HEK293 (cell line): ENCODE measurements at regions not wholly inside any gene's neighbourhood (a gene's known extent, or its start where the extent isn't known, plus 50 kb on each side); places are given as distances from the start of the nearest gene placed in this dataset.

Experiments
- CTCF ChIA-PET: fragments of 350-600 bp; formaldehyde crosslinking; extraction: SDS; loops from one replicate; lab custom pipeline; 2021; ENCODE audit warnings: antibody characterized with exemption; lab: Yijun Ruan, JAX
- POLR2A ChIA-PET: fragments of 300-600 bp; formaldehyde crosslinking; extraction: SDS; loops from one replicate; lab custom pipeline; 2020; ENCODE audit warnings: antibody characterized with exemption, inconsistent platforms; lab: Yijun Ruan, JAX
- H3K27ac ChIP-seq: fragments of 200-500 bp; sonication (Bioruptor generic); 2 replicates; pipeline ENCODE4 v1.5.1; 2014; ENCODE audit warnings: low read depth, low read length, control low read depth, inconsistent platforms; ENCODE audit errors: extremely low read depth
- H3K36me3 ChIP-seq, 2 experiments: fragments of 200-500 bp in 1 of 2; sonication (Bioruptor generic) in 1 of 2; 1 replicate in 1 of 2; 2 replicates in 1 of 2; pipeline ENCODE4 v1.5.1; 2014 to 2017; ENCODE audit warnings: inconsistent platforms in 2 of 2, low read length in 2 of 2; ENCODE audit not compliant: control insufficient read depth in 2 of 2, insufficient read depth in 1 of 2
- H3K4me1 ChIP-seq: fragments of 200-500 bp; sonication (Bioruptor generic); 2 replicates; pipeline ENCODE4 v1.5.1; 2014; ENCODE audit warnings: mild to moderate bottlenecking, low read length, inconsistent platforms; ENCODE audit not compliant: control insufficient read depth, insufficient read depth
- H3K4me3 ChIP-seq: 2 replicates; pipeline ENCODE4 v1.5.1; 2011; ENCODE audit warnings: low read depth, mild to moderate bottlenecking, control low read depth, low read length, moderate library complexity
- H3K9me3 ChIP-seq: fragments of 200-500 bp; sonication (Bioruptor generic); 2 replicates; pipeline ENCODE4 v1.5.1; 2014; ENCODE audit warnings: low read depth, low read length, inconsistent platforms; ENCODE audit not compliant: control insufficient read depth, insufficient read depth
- AEBP2 ChIP-seq: fragments of 450-650 bp; formaldehyde crosslinking; IDR thresholded peaks from 2 replicates; pipeline ENCODE4 v1.5.1; 2016; ENCODE audit warnings: missing biosample characterization, missing genetic modification characterization, borderline replicate concordance
- GLIS1 ChIP-seq: fragments of 450-650 bp; formaldehyde crosslinking; IDR thresholded peaks from 2 replicates; pipeline ENCODE4 v1.5.1; 2016; ENCODE audit warnings: missing biosample characterization, missing genetic modification characterization
- GLIS2 ChIP-seq: fragments of 450-650 bp; formaldehyde crosslinking; IDR thresholded peaks from 2 replicates; pipeline ENCODE4 v1.5.1; 2016; ENCODE audit warnings: missing biosample characterization, missing genetic modification characterization
- IKZF3 ChIP-seq: fragments of 450-650 bp; IDR thresholded peaks from 2 replicates; pipeline ENCODE4 v1.5.0; 2018; ENCODE audit warnings: missing biosample characterization, mild to moderate bottlenecking, missing genetic modification characterization, moderate library complexity
- PRDM4 ChIP-seq: fragments of 450-650 bp; formaldehyde crosslinking; IDR thresholded peaks from 2 replicates; pipeline ENCODE4 v1.5.1; 2017; ENCODE audit warnings: missing biosample characterization, missing genetic modification characterization
- RBAK ChIP-seq: fragments of 450-650 bp; formaldehyde crosslinking; IDR thresholded peaks from 2 replicates; pipeline ENCODE4 v1.5.1; 2016; ENCODE audit warnings: missing biosample characterization, missing genetic modification characterization
- REPIN1 ChIP-seq: fragments of 450-650 bp; formaldehyde crosslinking; IDR thresholded peaks from 2 replicates; pipeline ENCODE4 v1.5.1; 2017; ENCODE audit warnings: missing biosample characterization, missing genetic modification characterization, low read depth
- SP7 ChIP-seq: fragments of 450-650 bp; formaldehyde crosslinking; IDR thresholded peaks from 2 replicates; pipeline ENCODE4 v1.5.1; 2016; ENCODE audit warnings: missing biosample characterization, missing genetic modification characterization
- ZBTB17 ChIP-seq: fragments of 450-650 bp; formaldehyde crosslinking; IDR thresholded peaks from 2 replicates; pipeline ENCODE4 v1.5.1; 2016; ENCODE audit warnings: missing biosample characterization, missing genetic modification characterization
- ZBTB20 ChIP-seq: fragments of 450-650 bp; formaldehyde crosslinking; IDR thresholded peaks from 2 replicates; pipeline ENCODE4 v1.5.1; 2016; ENCODE audit warnings: missing biosample characterization, missing genetic modification characterization
- ZBTB6 ChIP-seq: fragments of 450-650 bp; formaldehyde crosslinking; IDR thresholded peaks from 2 replicates; pipeline ENCODE4 v1.5.1; 2017; ENCODE audit warnings: missing biosample characterization, missing genetic modification characterization
- ZEB2 ChIP-seq: fragments of 450-650 bp; formaldehyde crosslinking; IDR thresholded peaks from 2 replicates; pipeline ENCODE4 v1.5.1; 2016; ENCODE audit warnings: missing biosample characterization, missing genetic modification characterization
- ZNF146 ChIP-seq: fragments of 450-650 bp; formaldehyde crosslinking; IDR thresholded peaks from 2 replicates; pipeline ENCODE4 v1.5.1; 2016; ENCODE audit warnings: missing biosample characterization, missing genetic modification characterization
- ZNF174 ChIP-seq: fragments of 450-650 bp; formaldehyde crosslinking; IDR thresholded peaks from 2 replicates; pipeline ENCODE4 v1.5.0; 2017; ENCODE audit warnings: missing biosample characterization, mild to moderate bottlenecking, missing genetic modification characterization
- ZNF184 ChIP-seq: fragments of 450-650 bp; IDR thresholded peaks from 2 replicates; pipeline ENCODE4 v1.5.1; 2018; ENCODE audit warnings: missing biosample characterization, mild to moderate bottlenecking, missing genetic modification characterization
- ZNF23 ChIP-seq: fragments of 450-650 bp; formaldehyde crosslinking; IDR thresholded peaks from 2 replicates; pipeline ENCODE4 v1.5.1; 2016; ENCODE audit warnings: missing biosample characterization, missing genetic modification characterization, borderline replicate concordance
- ZNF341 ChIP-seq: fragments of 450-650 bp; formaldehyde crosslinking; IDR thresholded peaks from 2 replicates; pipeline ENCODE4; 2016; ENCODE audit warnings: low read depth, missing biosample characterization, missing genetic modification characterization
- ZNF366 ChIP-seq: fragments of 450-650 bp; formaldehyde crosslinking; conservative IDR thresholded peaks from 2 replicates; pipeline ENCODE4 v1.5.1; 2016; ENCODE audit warnings: missing biosample characterization, missing genetic modification characterization
- ZNF394 ChIP-seq: fragments of 450-650 bp; formaldehyde crosslinking; IDR thresholded peaks from 2 replicates; pipeline ENCODE4 v1.5.1; 2016; ENCODE audit warnings: missing biosample characterization, missing genetic modification characterization, mild to moderate bottlenecking, moderate library complexity, borderline replicate concordance
- ZNF514 ChIP-seq: fragments of 450-650 bp; formaldehyde crosslinking; IDR thresholded peaks from 2 replicates; pipeline ENCODE4 v1.5.1; 2016; ENCODE audit warnings: missing biosample characterization, missing genetic modification characterization
- ZNF544 ChIP-seq: fragments of 450-650 bp; formaldehyde crosslinking; IDR thresholded peaks from 2 replicates; pipeline ENCODE4 v1.5.0; 2017; ENCODE audit warnings: missing biosample characterization, missing genetic modification characterization
- ZNF585B ChIP-seq: fragments of 450-650 bp; formaldehyde crosslinking; IDR thresholded peaks from 2 replicates; pipeline ENCODE4 v1.5.1; 2016; ENCODE audit warnings: missing biosample characterization, missing genetic modification characterization
- ZNF600 ChIP-seq: fragments of 450-650 bp; formaldehyde crosslinking; IDR thresholded peaks from 2 replicates; pipeline ENCODE4 v1.5.1; 2016; ENCODE audit warnings: missing biosample characterization, missing genetic modification characterization
- ZNF624 ChIP-seq: fragments of 450-650 bp; formaldehyde crosslinking; IDR thresholded peaks from 2 replicates; pipeline ENCODE4 v1.5.1; 2017; ENCODE audit warnings: missing biosample characterization, missing genetic modification characterization
- ZSCAN23 ChIP-seq: fragments of 450-650 bp; formaldehyde crosslinking; IDR thresholded peaks from 2 replicates; pipeline ENCODE4 v1.5.1; 2016; ENCODE audit warnings: missing biosample characterization, missing genetic modification characterization

GRCh38 chr1:47686731-47687630 is 249.1 kb downstream of the FOXD2 start (continued):
- TF ChIP-seq ZNF23: no peak
- TF ChIP-seq ZSCAN23 (tag by site-specific recombination): no peak
- TF ChIP-seq GLIS1 (tag by site-specific recombination): no peak
- TF ChIP-seq ZEB2 (tag by site-specific recombination): no peak
- TF ChIP-seq ZNF544 (tag by site-specific recombination): no peak
- 0 out of 2 replicates have a peak, but pooled peaks have one; percentile 13 for TF ChIP-seq ZNF366 (tag by site-specific recombination)

GRCh38 chr1:47687631-47688460 is 250.0 kb downstream of the FOXD2 start:
- Histone ChIP-seq H3K36me3 (no peaks in the 10 kb centered on the region), H3K4me3 (no peak overlapping the region), H3K27ac (peak overlapping the region; percentile 37; the same call in 1 of the 2 replicates), H3K9me3 (no peaks in the 10 kb centered on the region), H3K4me1 (peaks cover 33% of the 10 kb centered on the region)
- ChIA-PET POLR2A (no interaction called here), CTCF (interaction anchor here (0.6 to 1.5 kb wide), 3 partner anchors 14 to 27 kb away, joined by 3 to 5 read pairs (median 4); no protein-coding TSS in a partner anchor)
- no peak for TF ChIP-seq ZNF585B (tag by site-specific recombination)
- no peak for TF ChIP-seq IKZF3
- no peak for TF ChIP-seq ZNF146
- peak; percentile 21; the same call in 1 of the 2 replicates for TF ChIP-seq ZNF600 (tag by site-specific recombination)
- 0 out of 2 replicates have a peak, but pooled peaks have one; percentile 28 for TF ChIP-seq GLIS2 (tag by site-specific recombination)
- TF ChIP-seq ZBTB20 (tag by site-specific recombination): peak; percentile 21; the same call in 1 of the 2 replicates
- TF ChIP-seq ZNF394: no peak
- TF ChIP-seq ZNF624 (tag by site-specific recombination): no peak
- peak; percentile 26; the same call in 1 of the 2 replicates for TF ChIP-seq ZNF341
- no peak for TF ChIP-seq ZNF174

- Histone ChIP-seq H3K27ac (no peak overlapping the region), H3K4me3 (no peak overlapping the region), H3K9me3 (no peaks in the 10 kb centered on the region), H3K4me1 (peaks cover 33% of the 10 kb centered on the region), H3K36me3 (no peaks in the 10 kb centered on the region)
- ChIA-PET POLR2A (interaction anchor here (0.6 kb wide), 1 partner anchor 181 kb away, joined by 3 read pairs; no protein-coding TSS in a partner anchor), CTCF (interaction anchor here (0.6 to 1.5 kb wide), 4 partner anchors 10 to 122 kb away, joined by 3 to 5 read pairs (median 4); no protein-coding TSS in a partner anchor)
- TF ChIP-seq PRDM4 (tag by site-specific recombination) (peak; percentile 11; the same call in 1 of the 2 replicates), ZBTB17 (no peak), ZNF184 (tag by site-specific recombination) (no peak), AEBP2 (no peak), ZNF514 (tag by site-specific recombination) (no peak), ZBTB6 (tag by site-specific recombination) (peak; percentile 73; the same call in 1 of the 2 replicates), REPIN1 (tag by site-specific recombination) (no peak), SP7 (tag by site-specific recombination) (no peak), RBAK (tag by site-specific recombination) (no peak)
Observed at GRCh38 chr1:47688461-47689296, 250.8 kb downstream of the FOXD2 start.
